PC-9 (cell line): ENCODE measurements at regions not wholly inside any gene's neighbourhood (a gene's known extent, or its start where the extent isn't known, plus 50 kb on each side); places are given as distances from the start of the nearest gene placed in this dataset.

Source experiments
- BruUV-seq: library from RNA; stranded (reverse); fragments of 400-500 nt; replicated peaks from 2 replicates; lab custom pipeline; 2021; lab: Mats Ljungman, UMichigan
- CTCF ChIA-PET: fragments of 300-600 bp; sonication (Branson Sonifier 250); formaldehyde crosslinking; loops from one replicate; lab custom pipeline; 2022; ENCODE audit warnings: antibody characterized with exemption; lab: Charles Lee
- POLR2A ChIA-PET: fragments of 300-600 bp; sonication (Branson Sonifier 250); formaldehyde crosslinking; loops from one replicate; lab custom pipeline; 2022; ENCODE audit warnings: antibody characterized with exemption; ENCODE audit not compliant: unreplicated experiment; lab: Charles Lee
- DNase-seq, 2 experiments: peaks; one replicate each; pipeline versions ENCODE4 v3.0.0 to v3.0.0-alpha.2; 2015 to 2022; ENCODE audit warnings: mixed read lengths in 1 of 2
- H2AFZ ChIP-seq: fragments of 200-600 bp; sonication (generic); 2 replicates; pipeline ENCODE4 v1.8.1; 2017; ENCODE audit warnings: antibody characterized with exemption
- H3F3A ChIP-seq: fragments of 200-600 bp; sonication (generic); 2 replicates; pipeline ENCODE4 v1.8.1; 2017; ENCODE audit warnings: antibody characterized with exemption, mild to moderate bottlenecking, low read depth; ENCODE audit not compliant: insufficient read depth
- H3K27ac ChIP-seq: fragments of 200-600 bp; sonication (generic); 2 replicates; pipeline ENCODE4 v1.6.1; 2016; ENCODE audit warnings: mixed run types
- H3K27me3 ChIP-seq: fragments of 200-600 bp; sonication (generic); 2 replicates; pipeline ENCODE4 v1.6.1; 2016; ENCODE audit warnings: low read depth, mixed run types; ENCODE audit not compliant: insufficient read depth
- H3K36me3 ChIP-seq: fragments of 200-600 bp; sonication (generic); 2 replicates; pipeline ENCODE4 v1.6.1; 2016; ENCODE audit warnings: low read depth, mixed run types
- H3K4me1 ChIP-seq: fragments of 200-600 bp; sonication (generic); replicated peaks from 2 replicates; pipeline ENCODE4 v1.6.1; 2016; ENCODE audit warnings: mixed run types; ENCODE audit not compliant: insufficient read depth
- H3K4me2 ChIP-seq: fragments of 200-600 bp; sonication (generic); 2 replicates; pipeline ENCODE4 v1.6.1; 2017; ENCODE audit warnings: mixed run types
- H3K4me3 ChIP-seq: fragments of 200-600 bp; sonication (generic); 2 replicates; pipeline ENCODE4 v1.6.1; 2016; ENCODE audit warnings: mixed run types
- H3K79me2 ChIP-seq: fragments of 200-600 bp; sonication (generic); 2 replicates; pipeline ENCODE4 v1.6.1; 2017; ENCODE audit warnings: low read depth, mixed run types
- H3K9me2 ChIP-seq: fragments of 200-600 bp; sonication (generic); 2 replicates; pipeline ENCODE4 v1.8.1; 2017; ENCODE audit warnings: mild to moderate bottlenecking; ENCODE audit not compliant: insufficient read depth
- H3K9me3 ChIP-seq: fragments of 200-600 bp; sonication (generic); 2 replicates; pipeline ENCODE4 v1.8.1; 2016; ENCODE audit warnings: low read depth; ENCODE audit not compliant: insufficient read depth
- H4K20me1 ChIP-seq: fragments of 200-600 bp; sonication (generic); 2 replicates; pipeline ENCODE4 v1.8.1; 2017; ENCODE audit not compliant: insufficient read depth
- CTCF ChIP-seq: fragments of 200-600 bp; sonication (generic); conservative IDR thresholded peaks from 2 replicates; pipeline ENCODE4 v1.6.1; 2017; ENCODE audit warnings: mixed run types, antibody characterized with exemption, mild to moderate bottlenecking, moderate library complexity
- EZH2 ChIP-seq: fragments of 200-600 bp; sonication (generic); IDR thresholded peaks from 2 replicates; pipeline ENCODE4 v1.8.0; 2017; ENCODE audit warnings: antibody characterized with exemption, low read depth
- intact Hi-C: fragments of 100-400 bp; cut with micrococcal nuclease; formaldehyde crosslinking; loops from one replicate; pipeline ENCODE4 v1.10.0; 2022; ENCODE audit not compliant: unreplicated experiment

DNA sequence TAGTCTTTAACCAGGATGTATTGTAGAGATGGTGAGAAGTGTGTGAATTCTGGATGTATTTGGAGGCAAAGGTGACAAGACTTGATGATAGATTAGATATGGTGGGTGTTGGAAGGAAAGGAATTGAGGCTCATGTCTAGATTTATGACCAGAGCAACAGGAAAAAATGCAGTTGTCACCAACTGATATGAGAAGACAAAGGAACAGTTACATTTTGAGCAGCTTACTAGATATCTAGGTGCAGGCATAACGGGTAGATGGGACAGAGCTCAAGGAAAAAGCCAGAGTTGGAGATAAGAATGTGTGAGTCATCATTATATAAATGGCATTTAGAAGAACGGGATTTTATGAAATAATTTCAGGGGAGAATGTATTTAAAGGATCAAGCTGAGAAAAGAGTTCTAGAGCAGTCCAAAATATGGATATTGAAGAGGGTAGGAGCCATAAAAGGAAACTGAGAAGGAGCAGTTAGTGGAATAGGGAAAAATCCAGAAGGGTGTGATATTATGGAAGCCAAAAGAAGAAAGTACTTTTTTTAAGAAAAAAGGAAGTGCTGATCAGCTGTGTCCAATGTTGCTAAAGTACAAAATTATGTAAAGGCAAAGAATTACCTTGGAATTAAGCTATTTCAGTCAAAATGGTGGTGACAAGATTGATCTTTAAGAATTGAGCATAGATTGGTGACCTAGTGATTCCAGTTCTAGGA, 262.5 kb downstream of the CGGBP1 start:
- Histone ChIP-seq H3K4me3 (no peak overlapping the region), H3K4me2 (0 out of 2 replicates have a peak overlapping the region, but pooled peaks have one; percentile 4), H3K27me3 (no peaks in the 10 kb centered on the region), H2AFZ (0 out of 2 replicates have a peak overlapping the region, but pooled peaks have one; percentile 44), H3F3A (no peaks in the 10 kb centered on the region), H3K4me1 (no peaks in the 10 kb centered on the region), H3K79me2 (no peaks in the 10 kb centered on the region), H3K27ac (no peak overlapping the region), H4K20me1 (no peaks in the 10 kb centered on the region), H3K9me2 (no peaks in the 10 kb centered on the region), H3K36me3 (no peaks in the 10 kb centered on the region), H3K9me3 (no peaks in the 10 kb centered on the region)
- TF ChIP-seq CTCF = no peak
- no peak for TF ChIP-seq EZH2
- BruUV-seq = no TSS peak
- DNase-seq = no peak
- intact Hi-C loops = no loop called here
- ChIA-PET CTCF (no interaction called here), POLR2A (no interaction called here)

DNA sequence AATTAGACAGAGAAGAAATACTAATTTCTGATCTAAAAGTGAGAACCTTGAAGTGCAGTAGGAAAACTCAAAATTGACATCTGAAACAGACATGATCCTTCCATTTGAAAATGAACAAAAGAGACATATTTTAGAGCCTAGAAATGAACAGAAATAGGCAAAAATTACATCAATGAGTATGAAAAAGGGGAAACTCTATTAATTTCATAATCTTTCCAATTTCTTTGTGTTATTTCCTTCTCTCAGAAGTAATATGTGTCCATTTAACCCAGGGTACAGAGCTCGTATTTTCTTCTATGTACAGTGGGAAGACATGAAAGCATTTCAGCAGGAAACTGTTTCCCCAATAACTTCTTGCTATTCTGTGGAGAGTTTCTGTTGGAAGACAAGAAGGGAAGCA, 263.1 kb downstream of the CGGBP1 start:
- no peaks in the 10 kb centered on the region for H3K79me2 ChIP-seq
- CTCF ChIA-PET = no interaction called here
- no peaks in the 10 kb centered on the region for H3K36me3 ChIP-seq
- no peak for DNase-seq
- no peaks in the 10 kb centered on the region for H4K20me1 ChIP-seq
- H3K4me2 ChIP-seq = no peak overlapping the region
- intact Hi-C loops = no loop called here
- H3K4me1 ChIP-seq = no peaks in the 10 kb centered on the region
- no peak overlapping the region for H3K4me3 ChIP-seq
- H3K9me3 ChIP-seq = no peaks in the 10 kb centered on the region
- no peaks in the 10 kb centered on the region for H3K9me2 ChIP-seq
- no TSS peak for BruUV-seq
- H2AFZ ChIP-seq = 0 out of 2 replicates have a peak overlapping the region, but pooled peaks have one; percentile 44
- H3K27me3 ChIP-seq = no peaks in the 10 kb centered on the region
- no peak for TF ChIP-seq CTCF
- TF ChIP-seq EZH2 = no peak
- no peaks in the 10 kb centered on the region for H3F3A ChIP-seq
- POLR2A ChIA-PET = no interaction called here
- no peak overlapping the region for H3K27ac ChIP-seq

DNA sequence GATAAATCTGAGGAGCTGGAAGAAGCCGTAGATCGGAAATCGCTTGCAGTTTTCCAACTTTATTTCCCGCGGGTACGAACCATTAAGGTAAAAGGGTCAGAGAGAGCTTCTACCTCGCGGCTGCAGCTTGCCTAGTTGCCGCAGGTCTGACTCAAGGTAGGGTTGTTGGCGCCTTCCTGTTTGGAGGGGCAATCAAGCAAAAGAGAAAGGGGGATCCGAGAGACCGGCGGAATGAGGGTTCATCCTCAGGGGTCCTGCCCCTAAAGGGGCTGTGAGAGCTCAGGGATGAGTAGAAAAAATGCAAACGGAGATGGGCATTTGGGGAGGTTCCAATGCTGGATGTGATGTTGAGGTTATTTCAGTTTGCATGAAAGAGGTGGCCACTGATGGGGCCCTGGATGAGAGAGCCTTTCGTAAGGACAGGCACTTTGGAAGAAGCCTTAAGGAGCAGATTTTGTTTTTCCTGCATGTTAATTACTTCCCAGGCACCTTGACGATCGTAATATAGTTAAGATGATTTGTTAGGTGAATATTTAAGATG, 265.4 kb downstream of the CGGBP1 start:
- no peaks in the 10 kb centered on the region for H3F3A ChIP-seq
- H3K4me2 ChIP-seq = no peak overlapping the region
- H3K9me2 ChIP-seq = no peaks in the 10 kb centered on the region
- CTCF ChIA-PET = no interaction called here
- no peak overlapping the region for H3K27ac ChIP-seq
- no peaks in the 10 kb centered on the region for H3K36me3 ChIP-seq
- no peak overlapping the region for H2AFZ ChIP-seq
- no peaks in the 10 kb centered on the region for H3K9me3 ChIP-seq
- no peak for TF ChIP-seq EZH2
- TF ChIP-seq CTCF = no peak
- intact Hi-C loops = no loop called here
- POLR2A ChIA-PET = no interaction called here
- H3K4me3 ChIP-seq = no peak overlapping the region
- no peak for DNase-seq
- no peaks in the 10 kb centered on the region for H4K20me1 ChIP-seq
- BruUV-seq = no TSS peak
- H3K4me1 ChIP-seq = no peaks in the 10 kb centered on the region
- H3K79me2 ChIP-seq = no peaks in the 10 kb centered on the region
- no peaks in the 10 kb centered on the region for H3K27me3 ChIP-seq
